ENCODE measurements at regions not wholly inside any gene's neighbourhood (a gene's known extent, or its start where the extent isn't known, plus 50 kb on each side); places are given as distances from the start of the nearest gene placed in this dataset.

- DNase-seq (ENCODE audit: low read depth in 3 of 3, low spot score in 1 of 3): no peak
Measured at GRCh38 chr6:43970068-43970912, 157.0 kb downstream of the MRPL14 start.

DNA sequence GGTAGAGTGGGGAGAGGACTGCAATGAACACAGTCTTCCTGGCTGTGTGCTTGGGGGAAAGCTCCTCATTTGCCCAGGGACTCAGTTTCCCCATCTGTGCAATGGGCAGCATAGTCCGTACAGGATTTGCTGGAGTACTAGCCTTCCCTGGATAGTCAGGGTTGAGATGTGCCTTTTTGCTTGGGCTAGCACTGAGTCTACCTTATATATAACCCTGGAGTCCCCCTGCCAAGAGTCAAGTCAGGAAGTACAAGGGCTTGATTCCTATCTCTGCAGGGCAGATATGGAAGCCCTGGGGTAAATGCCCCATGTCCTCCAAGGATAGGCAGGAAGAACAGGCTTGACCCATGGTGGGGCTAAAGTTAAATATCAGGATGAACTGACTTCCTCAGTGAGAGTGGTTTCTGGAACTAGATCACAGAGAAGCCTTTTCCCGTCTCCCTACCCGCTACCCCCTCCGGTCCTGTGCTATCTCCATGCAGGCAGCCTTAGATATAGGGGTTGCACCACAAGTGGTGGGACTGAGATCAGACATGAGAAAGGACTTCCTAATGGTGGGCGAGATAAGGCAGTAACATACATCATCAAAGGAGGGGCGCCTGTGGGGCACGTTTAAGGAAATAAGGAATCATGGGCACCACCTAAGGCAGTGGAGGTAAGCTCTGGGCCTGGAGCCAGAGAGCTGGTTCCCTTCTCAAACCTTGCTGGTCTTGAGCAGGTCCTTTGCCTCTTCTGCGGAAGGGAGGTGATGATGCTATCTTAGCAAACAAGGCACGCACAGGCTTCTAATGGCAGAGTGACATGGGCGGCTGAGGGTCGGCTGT lies 157.9 kb downstream of the MRPL14 start:
- DNase-seq (ENCODE audit: low read depth in 3 of 3, low spot score in 1 of 3): no peak

GRCh38 chr6:43968110-43968965 lies 158.9 kb downstream of the MRPL14 start:
- no peak for DNase-seq (ENCODE audit: low read depth in 3 of 3, low spot score in 1 of 3)

DNA sequence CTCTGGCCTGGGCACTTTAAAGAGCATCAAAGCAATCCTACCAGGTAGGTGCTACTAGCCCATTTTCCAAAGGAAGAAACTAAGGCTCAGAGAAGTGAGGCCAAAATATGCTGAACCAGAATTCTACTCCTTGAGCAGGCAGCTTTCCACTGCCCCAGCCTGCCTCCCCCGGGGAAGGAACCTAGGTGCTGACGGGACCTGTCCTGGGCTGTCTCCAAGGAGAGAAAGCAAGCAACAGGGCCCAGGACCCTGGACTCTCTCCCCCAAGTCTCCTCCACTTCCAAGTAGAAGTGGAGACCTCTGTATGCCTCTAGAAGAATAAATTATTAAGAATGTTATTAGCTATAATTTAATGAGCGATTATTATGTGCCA lies 159.5 kb downstream of the MRPL14 start:
- no peak for DNase-seq (ENCODE audit: low read depth in 3 of 3, low spot score in 1 of 3)

GRCh38 chr6:43966853-43967718 lies 160.2 kb downstream of the MRPL14 start:
- no peak for DNase-seq (ENCODE audit: low read depth in 3 of 3, low spot score in 1 of 3)

DNA sequence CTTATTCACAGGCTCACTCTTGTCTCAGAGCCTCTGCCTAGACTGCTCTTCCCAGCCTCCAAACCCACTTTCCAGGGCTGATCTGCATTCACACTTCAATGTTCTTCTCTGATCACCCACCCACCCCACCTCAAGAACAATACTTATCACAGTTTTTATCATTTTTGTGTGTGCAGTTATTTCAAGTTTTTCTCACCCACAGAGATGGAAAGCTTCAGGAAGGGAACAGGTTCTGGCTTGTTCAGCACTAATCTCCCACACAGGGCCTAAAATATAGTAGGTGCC lies 160.9 kb downstream of the MRPL14 start:
- no peak for DNase-seq (ENCODE audit: low read depth in 3 of 3, low spot score in 1 of 3)

GRCh38 chr6:43965628-43966373 lies 161.5 kb downstream of the MRPL14 start:
- no peak for DNase-seq (ENCODE audit: low read depth in 3 of 3, low spot score in 1 of 3)

GRCh38 chr6:43964659-43965570 lies 162.3 kb downstream of the MRPL14 start:
- no peak for DNase-seq (ENCODE audit: low read depth in 3 of 3, low spot score in 1 of 3)

- no peak for DNase-seq (ENCODE audit: low read depth in 3 of 3, low spot score in 1 of 3)
Measured at GRCh38 chr6:43963877-43964658, 163.2 kb downstream of the MRPL14 start.

DNA sequence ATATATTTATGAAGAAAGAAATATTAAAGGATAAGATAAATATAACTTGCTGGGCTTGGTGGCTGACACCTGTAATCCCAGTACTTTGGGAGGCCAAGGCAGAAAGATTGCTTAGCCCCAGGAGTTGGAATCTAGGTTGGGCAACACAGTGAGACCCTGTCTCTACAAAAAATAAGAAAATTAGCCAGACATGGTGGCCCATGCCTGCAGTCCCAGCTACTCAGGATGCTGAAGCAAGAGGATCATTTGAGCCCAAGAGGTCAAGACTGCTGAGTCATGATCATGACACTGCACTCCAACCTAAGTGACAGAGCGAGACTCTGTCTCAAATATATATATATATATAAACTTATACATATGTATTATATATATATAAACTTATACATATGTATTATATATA lies 164.0 kb downstream of the MRPL14 start:
- DNase-seq (ENCODE audit: low read depth in 3 of 3, low spot score in 1 of 3): no peak

DNA sequence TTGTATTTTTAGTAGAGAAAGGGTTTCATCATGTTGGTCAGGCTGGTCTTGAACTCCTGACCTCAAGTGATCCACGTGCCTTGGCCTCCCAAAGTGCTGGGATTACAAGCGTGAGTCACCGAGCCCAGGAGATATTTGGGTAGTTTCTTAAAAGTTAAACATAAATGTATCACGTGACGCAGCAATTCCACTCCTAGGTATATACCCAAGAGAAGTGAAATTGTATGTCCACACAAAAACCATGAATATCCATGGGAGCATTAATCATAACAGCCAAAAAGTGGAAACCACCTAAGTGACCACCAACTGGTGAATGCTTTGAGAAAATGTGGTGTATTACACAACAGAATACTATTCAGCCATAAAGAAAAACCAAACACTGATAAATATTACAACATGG lies 164.8 kb downstream of the MRPL14 start:
- no peak for DNase-seq (ENCODE audit: low read depth in 3 of 3, low spot score in 1 of 3)

DNA sequence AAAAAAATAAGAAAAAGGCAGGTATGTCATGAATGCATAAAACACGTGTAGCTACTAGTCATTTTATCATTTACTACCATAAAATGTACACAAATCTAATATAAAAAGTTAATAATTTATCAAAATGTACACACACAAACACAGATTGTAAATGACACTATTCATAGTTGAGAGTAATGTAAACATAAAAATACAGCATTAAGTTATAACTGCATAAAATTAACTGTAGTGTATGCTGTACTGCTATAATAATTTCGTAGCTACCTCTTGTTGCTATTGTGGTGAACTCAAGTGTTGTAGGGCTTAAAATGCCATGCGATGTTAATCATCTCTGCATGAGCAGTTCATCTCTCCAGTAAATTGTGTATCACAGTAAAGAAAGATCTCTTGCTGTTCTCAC lies 170.0 kb downstream of the MRPL14 start:
- DNase-seq (ENCODE audit: low read depth in 3 of 3, low spot score in 1 of 3): no peak

DNA sequence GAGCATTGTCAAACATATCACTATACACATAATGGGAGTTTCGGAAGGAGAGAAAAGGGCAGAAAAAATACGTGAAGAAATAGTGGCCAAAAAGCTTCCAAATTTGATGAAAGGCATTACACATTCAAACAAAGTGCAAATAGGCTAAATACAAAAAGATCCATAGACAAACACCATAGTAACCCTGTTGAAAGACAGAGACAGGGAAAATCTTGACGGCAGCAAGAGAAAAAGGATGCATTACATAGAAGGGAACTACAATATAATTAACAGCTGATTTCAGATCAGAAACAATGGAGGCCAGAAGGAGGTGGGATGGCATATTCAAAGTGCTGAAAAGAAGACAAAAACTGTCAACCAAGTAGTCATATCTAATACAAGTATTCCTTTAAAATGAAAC lies 170.8 kb downstream of the MRPL14 start:
- no peak for DNase-seq (ENCODE audit: low read depth in 3 of 3, low spot score in 1 of 3)

- no peak for DNase-seq (ENCODE audit: low read depth in 3 of 3, low spot score in 1 of 3)
Measured at GRCh38 chr6:43954311-43955131, 172.7 kb downstream of the MRPL14 start.

GRCh38 chr6:43953794-43954310 lies 173.4 kb downstream of the MRPL14 start:
- DNase-seq (ENCODE audit: low read depth in 3 of 3, low spot score in 1 of 3): no peak

DNA sequence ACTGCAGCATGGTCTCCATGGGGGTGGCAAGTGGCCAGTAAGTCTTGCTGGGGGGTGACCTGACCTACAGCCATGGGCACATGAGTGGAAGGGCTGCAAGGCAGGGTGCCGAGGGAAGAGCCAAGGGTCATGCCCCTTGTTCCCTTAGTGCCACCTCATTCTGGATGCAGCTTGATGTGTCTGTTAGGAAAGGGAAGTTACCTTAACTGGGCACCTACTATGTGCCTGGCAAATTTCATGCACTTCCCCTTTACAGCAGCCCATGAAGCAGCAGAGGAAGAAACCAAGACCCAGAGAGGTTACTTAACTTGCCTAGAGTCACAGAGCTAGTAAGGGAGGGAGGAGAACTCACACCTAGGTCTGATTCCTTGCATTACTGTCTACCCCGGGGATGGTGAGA lies 174.0 kb downstream of the MRPL14 start:
- no peak for DNase-seq (ENCODE audit: low read depth in 3 of 3, low spot score in 1 of 3)

DNA sequence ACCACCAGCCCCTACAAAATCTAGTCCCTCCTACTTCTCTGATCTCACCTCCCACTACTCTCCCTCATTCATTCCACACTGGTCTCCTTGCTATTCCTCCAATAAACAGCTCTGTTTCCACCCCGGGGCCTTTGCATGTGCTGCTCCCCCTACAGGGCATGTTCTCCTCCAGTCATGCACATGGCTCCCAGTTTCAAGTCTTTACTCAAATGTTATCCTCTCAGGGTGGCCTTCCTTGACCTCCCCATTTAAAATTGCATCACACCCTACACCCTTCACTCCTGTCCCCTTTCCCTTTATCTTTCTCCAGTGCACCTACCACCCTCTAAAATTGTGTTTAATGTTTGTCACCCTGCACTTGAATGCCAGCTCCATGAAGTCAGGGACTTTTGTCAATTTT lies 174.5 kb downstream of the MRPL14 start:
- no peak for DNase-seq (ENCODE audit: low read depth in 3 of 3, low spot score in 1 of 3)

Data from stimulated activated CD4-positive, alpha-beta T cell treated with anti-CD3 and anti-CD28 coated beads, TNF-alpha, amount 100 ng/mL, for 1 hour (primary cell).